Esophagus squamous epithelium (tissue), 4 donors: ENCODE measurements at regions not wholly inside any gene's neighbourhood (a gene's known extent, or its start where the extent isn't known, plus 50 kb on each side); places are given as distances from the start of the nearest gene placed in this dataset.

Experiments used
- CTCF ChIP-seq, 6 experiments: fragments of 450-650 bp in 4 of 6; fragments of 200-600 bp in 2 of 6; sonication (generic) in 2 of 6; IDR thresholded peaks; one replicate each; pipeline ENCODE4 v1.5.1; 2016 to 2019; ENCODE audit warnings: antibody characterized with exemption in 6 of 6, mild to moderate bottlenecking in 4 of 6, moderate library complexity in 4 of 6
- POLR2A ChIP-seq, 4 donors: fragments of 450-650 bp; IDR thresholded peaks; one replicate each; pipeline ENCODE4 v1.6.1; 2017; ENCODE audit warnings: antibody characterized with exemption in 4 of 4, mild to moderate bottlenecking in 4 of 4, moderate library complexity in 3 of 4

GRCh38 chr2:47239119-47239969 is 63.0 kb upstream of the CALM2 start:
- no peak for TF ChIP-seq CTCF (IDR thresholded peaks at IDR 0.05)
- no peak for TF ChIP-seq POLR2A (IDR thresholded peaks at IDR 0.05)
